Activated CD8-positive, alpha-beta memory T cell treated with anti-CD3 and anti-CD28 coated beads, Interleukin-2, amount 10 ng/mL, durations not matched to agents 7 days and 5 days (primary cell): ENCODE measurements at regions not wholly inside any gene's neighbourhood (a gene's known extent, or its start where the extent isn't known, plus 50 kb on each side); places are given as distances from the start of the nearest gene placed in this dataset.

Experiments used
- ATAC-seq: fragments of 150-1000 bp; cut with Tn5 transposase; one replicate; pipeline ENCODE4 v1.10.0; 2021; ENCODE audit warnings: moderate library complexity
- CTCF ChIA-PET: fragments of 350-600 bp; sonication (Branson Sonifier 250); formaldehyde crosslinking; loops from one replicate; lab custom pipeline; 2021; ENCODE audit warnings: antibody characterized with exemption; lab: Charles Lee
- DNase-seq: peaks from one replicate; pipeline ENCODE4 v3.0.0-alpha.2; 2020
- H3K27ac Mint-ChIP-seq: one replicate; pipeline ENCODE4 v1.8.0; 2021; ENCODE audit warnings: mild to moderate bottlenecking, mixed read lengths
- H3K27me3 Mint-ChIP-seq: one replicate; pipeline ENCODE4 v1.8.0; 2021; ENCODE audit warnings: mixed read lengths
- H3K36me3 Mint-ChIP-seq: one replicate; pipeline ENCODE4 v1.8.0; 2021; ENCODE audit warnings: mild to moderate bottlenecking, mixed read lengths
- H3K4me1 Mint-ChIP-seq: one replicate; pipeline ENCODE4 v1.8.0; 2021; ENCODE audit warnings: mixed read lengths
- H3K4me3 Mint-ChIP-seq: one replicate; pipeline ENCODE4 v1.8.0; 2021; ENCODE audit warnings: mild to moderate bottlenecking, moderate library complexity, mixed read lengths
- H3K9me3 Mint-ChIP-seq: one replicate; pipeline ENCODE4 v1.8.0; 2022; ENCODE audit warnings: low read depth, mixed read lengths

DNA sequence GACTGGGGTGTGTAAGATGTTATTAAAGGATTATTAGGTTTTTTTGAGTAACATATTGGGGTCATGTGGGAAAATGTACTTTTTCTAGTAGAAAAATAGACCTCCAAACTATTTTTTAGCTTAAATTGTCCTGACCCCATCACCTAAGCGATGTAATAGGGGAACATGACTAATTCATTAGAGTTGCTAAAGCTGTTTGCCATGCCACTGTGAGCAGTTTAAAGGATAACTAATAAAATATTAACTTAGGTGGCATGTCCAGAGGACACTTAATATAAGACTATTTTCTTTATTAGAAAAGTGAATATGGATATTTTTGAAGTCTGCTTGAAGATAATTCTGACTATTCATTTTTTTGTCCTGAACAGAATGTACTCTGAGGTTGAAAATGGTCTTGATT, 545.9 kb upstream of the BTBD3 start:
- Mint-ChIP-seq H3K27me3 (no peaks in the 10 kb centered on the region), H3K4me1 (no peaks in the 10 kb centered on the region), H3K4me3 (no peak overlapping the region), H3K9me3 (peaks cover 6% of the 10 kb centered on the region), H3K27ac (no peak overlapping the region), H3K36me3 (no peaks in the 10 kb centered on the region)
- CTCF ChIA-PET, result no interaction called here
- DNase-seq (no peak), ATAC-seq (no peak)

DNA sequence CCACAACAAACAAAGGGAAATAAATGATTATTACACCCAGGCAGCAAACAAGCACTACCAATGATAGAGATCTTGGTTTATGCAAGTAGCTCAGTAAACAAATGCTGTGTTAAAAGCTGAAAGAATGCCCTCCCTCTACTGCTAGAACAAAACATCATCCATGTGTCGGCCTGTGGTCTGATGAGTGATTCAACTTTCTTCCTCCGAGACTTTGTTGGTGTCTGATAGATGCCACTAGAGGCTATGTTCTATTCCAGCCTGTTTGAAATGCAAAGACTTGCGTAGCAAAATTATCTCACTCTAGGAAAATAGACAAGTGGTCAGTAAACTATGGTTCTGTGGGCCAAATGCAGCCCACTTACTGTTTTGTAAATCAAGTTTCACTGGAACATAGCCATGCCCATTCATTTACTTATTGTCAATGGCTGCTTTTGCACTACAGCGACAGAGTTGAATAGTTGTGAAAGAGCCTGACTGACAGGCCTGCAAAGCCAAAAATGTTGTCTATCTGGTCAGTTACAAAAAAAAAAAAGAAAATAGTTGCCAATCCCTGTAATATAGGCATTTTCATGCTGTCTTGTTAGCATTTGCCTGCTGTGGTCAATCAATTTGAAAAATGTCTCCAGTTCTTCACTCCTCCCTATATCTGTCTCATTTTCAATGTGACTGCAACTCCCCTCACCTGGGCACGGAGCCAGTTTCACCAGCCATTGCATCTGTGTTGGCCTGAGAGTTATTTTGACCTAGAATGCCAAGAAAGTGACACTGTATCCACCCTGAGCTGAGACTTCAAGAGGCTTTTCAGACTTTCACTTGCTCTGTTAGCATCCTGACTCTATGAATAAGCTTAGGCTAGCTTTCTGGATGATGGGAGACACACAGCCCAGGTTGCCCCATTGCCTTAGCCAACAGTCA, 544.6 kb upstream of the BTBD3 start:
- no peak for ATAC-seq
- no peaks in the 10 kb centered on the region for H3K27me3 Mint-ChIP-seq

DNA sequence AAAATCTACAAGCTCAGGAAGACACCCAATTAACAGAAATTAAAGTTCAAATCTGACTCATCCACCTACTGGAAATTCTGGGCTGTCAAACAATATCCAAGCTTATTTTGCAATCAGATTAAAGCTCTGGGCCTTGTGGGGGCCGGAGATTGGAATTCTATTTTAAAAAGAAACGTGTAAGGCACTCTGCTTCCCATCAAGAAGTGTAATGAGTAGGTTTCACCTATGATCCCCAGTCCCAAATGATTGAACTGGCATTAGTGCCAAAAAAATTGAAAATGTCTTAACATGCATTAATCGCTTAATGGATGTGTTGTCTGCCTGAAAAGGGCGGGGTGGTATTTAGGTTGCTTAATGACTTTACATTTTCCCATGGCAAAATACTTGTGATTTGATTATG, 542.4 kb upstream of the BTBD3 start:
- DNase-seq (no peak), ATAC-seq (no peak)
- no peaks in the 10 kb centered on the region for H3K36me3 Mint-ChIP-seq
- H3K27me3 Mint-ChIP-seq, result no peaks in the 10 kb centered on the region
- H3K27ac Mint-ChIP-seq, result no peak overlapping the region
- CTCF ChIA-PET, result no interaction called here
- H3K9me3 Mint-ChIP-seq, result peaks cover 3% of the 10 kb centered on the region
- no peaks in the 10 kb centered on the region for H3K4me1 Mint-ChIP-seq
- no peak overlapping the region for H3K4me3 Mint-ChIP-seq

More for the DNA sequence above, 544.6 kb upstream of the BTBD3 start:
- no peak for DNase-seq
- no peaks in the 10 kb centered on the region for H3K36me3 Mint-ChIP-seq
- H3K27ac Mint-ChIP-seq, result no peak overlapping the region
- CTCF ChIA-PET, result no interaction called here
- no peak overlapping the region for H3K4me3 Mint-ChIP-seq
- H3K4me1 Mint-ChIP-seq, result no peaks in the 10 kb centered on the region
- peaks cover 4% of the 10 kb centered on the region for H3K9me3 Mint-ChIP-seq

DNA sequence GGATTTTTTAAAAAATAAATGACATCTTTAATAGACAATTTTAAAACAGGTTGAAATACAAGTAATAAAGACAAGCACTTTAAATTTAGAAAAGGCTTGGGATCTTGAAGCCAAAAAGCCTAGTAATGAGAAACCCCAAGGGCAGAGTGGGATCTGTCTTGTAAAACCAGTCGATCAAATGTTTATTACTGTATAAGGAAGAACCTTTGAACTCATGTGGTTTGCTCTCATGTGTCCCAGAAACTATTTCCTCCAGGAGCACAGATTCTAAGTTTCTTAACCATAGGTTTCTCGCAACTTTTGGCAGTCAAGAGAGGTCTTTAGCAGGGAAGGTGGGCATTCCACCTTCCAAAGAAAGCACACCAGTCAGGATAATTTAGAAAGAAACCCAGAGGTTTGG, 541.7 kb upstream of the BTBD3 start:
- H3K4me3 Mint-ChIP-seq, result no peak overlapping the region
- no peaks in the 10 kb centered on the region for H3K4me1 Mint-ChIP-seq
- no peak for ATAC-seq
- no peaks in the 10 kb centered on the region for H3K36me3 Mint-ChIP-seq
- H3K27ac Mint-ChIP-seq, result no peak overlapping the region
- H3K9me3 Mint-ChIP-seq, result peaks cover 3% of the 10 kb centered on the region
- CTCF ChIA-PET, result no interaction called here
- no peak for DNase-seq
- H3K27me3 Mint-ChIP-seq, result no peaks in the 10 kb centered on the region

DNA sequence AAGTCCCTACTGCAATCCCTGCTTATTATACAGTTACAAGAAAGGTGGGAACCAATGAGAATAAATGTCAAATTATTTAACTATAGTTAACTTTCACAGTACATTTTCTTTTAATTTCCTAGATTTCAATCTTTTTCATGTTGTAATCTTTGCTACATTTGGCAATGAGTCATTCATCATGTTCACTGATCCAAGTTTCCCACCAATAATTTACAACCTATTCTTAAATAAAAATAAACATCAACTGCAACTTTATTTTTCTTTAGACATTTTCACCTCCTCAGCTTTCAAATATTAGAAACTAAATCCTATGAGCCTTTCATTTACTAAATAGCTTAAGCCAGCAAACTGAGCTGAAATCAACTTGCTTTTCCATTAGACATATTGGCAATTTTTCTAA, 541.3 kb upstream of the BTBD3 start:
- no peak for ATAC-seq
- Mint-ChIP-seq H3K27ac (no peak overlapping the region), H3K36me3 (no peaks in the 10 kb centered on the region), H3K4me1 (no peaks in the 10 kb centered on the region), H3K9me3 (peaks cover 3% of the 10 kb centered on the region), H3K4me3 (no peak overlapping the region), H3K27me3 (no peaks in the 10 kb centered on the region)
- DNase-seq, result no peak
- CTCF ChIA-PET, result no interaction called here

DNA sequence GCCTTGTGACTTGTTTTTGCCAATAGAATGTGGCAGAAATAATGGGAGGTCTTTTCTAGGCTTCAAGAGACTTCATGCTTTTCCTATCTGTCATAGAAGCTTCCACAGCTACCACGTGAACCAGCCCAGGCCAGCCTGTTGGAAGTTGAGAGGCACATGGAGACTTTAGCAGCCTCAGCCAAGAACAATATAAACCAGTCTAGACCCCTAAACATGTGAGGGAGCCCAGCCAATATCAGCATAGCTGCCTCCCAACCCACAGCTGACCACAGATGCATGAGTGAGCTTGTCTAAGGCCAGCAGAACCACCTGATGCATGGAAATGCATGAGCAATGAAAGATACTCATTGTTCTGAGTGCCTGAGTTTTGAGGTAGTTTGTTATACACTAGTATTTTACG, 540.7 kb upstream of the BTBD3 start:
- no peak for ATAC-seq
- peaks cover 3% of the 10 kb centered on the region for H3K9me3 Mint-ChIP-seq
- no peaks in the 10 kb centered on the region for H3K36me3 Mint-ChIP-seq
- H3K27ac Mint-ChIP-seq, result no peak overlapping the region
- no peak overlapping the region for H3K4me3 Mint-ChIP-seq
- no peak for DNase-seq
- no peaks in the 10 kb centered on the region for H3K4me1 Mint-ChIP-seq
- CTCF ChIA-PET, result no interaction called here
- no peaks in the 10 kb centered on the region for H3K27me3 Mint-ChIP-seq

DNA sequence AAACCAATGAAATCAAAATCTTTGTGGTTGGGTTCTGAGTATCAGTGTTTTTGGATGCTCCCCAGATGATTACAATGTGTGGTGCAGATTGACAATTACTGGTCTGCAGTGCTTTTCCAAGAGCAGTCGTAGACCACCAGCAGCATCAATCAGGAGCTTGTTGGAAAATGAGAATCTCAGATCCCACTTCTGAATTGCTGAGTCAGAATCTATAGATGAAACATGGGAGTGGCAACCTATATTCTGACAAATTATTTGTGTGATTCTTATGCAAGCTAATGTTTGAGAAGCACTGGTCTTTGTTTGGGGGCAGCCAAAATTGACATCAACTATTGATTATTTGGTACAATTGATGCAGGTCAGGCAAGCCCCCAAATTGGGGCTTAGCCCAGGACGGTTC, 539.9 kb upstream of the BTBD3 start:
- DNase-seq (no peak), ATAC-seq (no peak)
- CTCF ChIA-PET, result no interaction called here
- no peaks in the 10 kb centered on the region for H3K4me1 Mint-ChIP-seq
- H3K9me3 Mint-ChIP-seq, result peaks cover 3% of the 10 kb centered on the region
- no peaks in the 10 kb centered on the region for H3K27me3 Mint-ChIP-seq
- H3K27ac Mint-ChIP-seq, result no peak overlapping the region
- no peak overlapping the region for H3K4me3 Mint-ChIP-seq
- no peaks in the 10 kb centered on the region for H3K36me3 Mint-ChIP-seq

DNA sequence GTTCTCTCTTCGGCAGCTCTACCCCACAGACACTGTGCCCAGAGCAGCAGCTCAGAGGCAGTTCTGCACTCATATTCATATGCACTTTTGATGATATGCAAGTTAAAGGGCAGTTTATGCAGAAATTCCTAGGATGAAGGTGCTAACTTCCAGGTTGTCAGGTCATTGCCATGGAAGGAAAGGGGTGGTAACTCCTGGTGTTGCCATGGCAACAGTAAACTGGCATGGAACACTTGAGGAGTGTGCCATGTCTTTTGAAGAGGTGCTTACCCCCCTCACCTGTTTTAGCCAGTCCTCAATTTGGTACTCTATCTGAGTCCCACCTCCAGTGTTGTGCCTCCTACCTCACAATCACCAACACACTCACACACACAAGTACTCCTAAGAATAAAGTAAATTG, 539.4 kb upstream of the BTBD3 start:
- DNase-seq, result no peak
- Mint-ChIP-seq H3K27ac (no peak overlapping the region), H3K27me3 (no peaks in the 10 kb centered on the region), H3K4me3 (no peak overlapping the region), H3K4me1 (no peaks in the 10 kb centered on the region), H3K9me3 (peaks cover 3% of the 10 kb centered on the region), H3K36me3 (no peaks in the 10 kb centered on the region)
- no peak for ATAC-seq
- CTCF ChIA-PET, result no interaction called here

DNA sequence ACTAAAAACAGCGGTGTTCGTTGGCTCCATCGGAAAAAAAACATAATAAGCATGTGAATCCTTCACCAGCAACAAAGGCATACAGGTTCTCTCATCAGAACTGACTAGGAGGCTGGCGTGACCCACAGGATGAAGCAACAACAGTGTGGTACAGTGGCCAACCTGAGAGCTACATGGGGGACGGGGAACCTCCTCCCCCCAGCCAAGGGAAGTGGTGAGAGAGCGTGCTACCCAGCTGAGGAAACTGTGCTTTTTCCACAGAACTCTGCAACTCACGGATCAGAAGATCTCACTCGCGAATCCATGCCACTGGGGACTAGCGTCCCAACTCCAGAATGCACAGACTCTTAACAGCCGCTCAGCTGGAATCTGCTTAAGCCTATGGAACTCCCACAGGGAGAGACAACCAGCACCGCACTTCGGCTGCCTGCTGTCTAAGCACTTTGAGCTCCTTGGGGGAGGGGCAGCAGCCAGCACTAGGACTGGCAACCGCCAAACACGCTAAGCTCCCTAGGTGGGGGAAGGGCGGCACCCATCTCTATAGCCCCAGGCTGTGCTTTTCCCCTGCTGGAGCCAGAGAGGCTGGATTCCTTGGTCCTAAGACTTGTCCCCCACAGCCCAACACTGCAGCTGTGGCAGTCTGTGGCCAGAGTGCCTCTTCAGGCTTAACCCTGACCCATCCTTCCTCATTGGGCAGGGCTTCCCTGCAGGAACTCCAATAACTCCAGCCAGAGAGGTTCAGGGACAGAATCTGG, 538.3 kb upstream of the BTBD3 start:
- H3K27me3 Mint-ChIP-seq, result no peaks in the 10 kb centered on the region
- CTCF ChIA-PET, result no interaction called here
- no peak for DNase-seq
- H3K4me1 Mint-ChIP-seq, result no peaks in the 10 kb centered on the region
- H3K4me3 Mint-ChIP-seq, result no peak overlapping the region
- peaks cover 3% of the 10 kb centered on the region for H3K9me3 Mint-ChIP-seq
- H3K27ac Mint-ChIP-seq, result no peak overlapping the region
- ATAC-seq, result no peak
- no peaks in the 10 kb centered on the region for H3K36me3 Mint-ChIP-seq

DNA sequence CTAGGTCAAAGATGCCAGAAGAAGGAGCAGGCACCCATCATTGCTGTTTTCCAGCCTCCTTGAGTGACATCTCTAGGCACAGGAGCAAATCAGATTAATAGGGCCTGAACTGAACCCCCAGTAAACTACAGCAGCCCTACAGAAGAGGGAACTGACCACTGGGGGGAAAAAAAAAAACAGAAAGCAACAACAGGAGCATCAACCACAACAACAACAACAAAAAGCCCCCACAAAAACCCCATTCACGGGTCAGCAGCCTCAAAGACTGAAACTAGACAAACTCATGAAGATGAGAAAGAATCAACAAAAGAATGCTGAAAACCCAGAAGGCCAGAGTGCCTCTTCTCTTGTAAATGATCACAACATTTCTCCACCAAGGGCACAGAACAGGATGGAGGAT, 537.4 kb upstream of the BTBD3 start:
- DNase-seq (no peak), ATAC-seq (no peak)
- H3K4me3 Mint-ChIP-seq, result no peak overlapping the region
- peaks cover 3% of the 10 kb centered on the region for H3K9me3 Mint-ChIP-seq
- H3K27ac Mint-ChIP-seq, result no peak overlapping the region
- H3K27me3 Mint-ChIP-seq, result no peaks in the 10 kb centered on the region
- H3K4me1 Mint-ChIP-seq, result no peaks in the 10 kb centered on the region
- CTCF ChIA-PET, result no interaction called here
- H3K36me3 Mint-ChIP-seq, result no peaks in the 10 kb centered on the region

DNA sequence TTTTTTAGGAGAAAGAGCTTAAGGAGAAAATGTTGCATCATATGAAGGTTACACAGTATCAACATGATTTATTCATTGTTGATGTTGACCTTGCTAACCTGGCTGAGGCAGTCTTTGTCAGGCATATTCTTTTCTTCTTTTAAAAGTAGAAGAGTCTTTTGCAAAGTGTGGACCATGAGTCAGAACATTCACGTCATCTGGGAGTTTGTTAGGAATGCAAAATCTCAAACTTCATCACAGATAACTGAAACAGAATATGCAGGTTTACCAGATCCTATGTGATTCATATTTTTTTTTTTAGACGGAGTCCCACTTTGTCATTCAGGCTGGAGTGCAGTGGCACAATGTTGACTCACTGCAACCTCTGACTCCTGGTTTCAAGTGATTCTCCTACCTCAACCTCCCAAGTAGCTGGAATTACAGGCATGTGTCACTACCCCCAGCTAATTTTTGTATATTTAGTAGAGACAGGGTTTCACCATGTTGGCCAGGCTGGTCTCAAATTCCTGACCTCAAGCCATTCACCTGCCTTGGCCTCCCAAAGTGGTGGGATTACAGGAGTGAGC, 530.4 kb upstream of the BTBD3 start:
- Mint-ChIP-seq H3K27me3 (no peaks in the 10 kb centered on the region), H3K27ac (no peak overlapping the region), H3K9me3 (peaks cover 3% of the 10 kb centered on the region), H3K36me3 (no peaks in the 10 kb centered on the region), H3K4me3 (no peak overlapping the region), H3K4me1 (no peaks in the 10 kb centered on the region)
- ATAC-seq, result no peak
- no peak for DNase-seq
- CTCF ChIA-PET, result no interaction called here

DNA sequence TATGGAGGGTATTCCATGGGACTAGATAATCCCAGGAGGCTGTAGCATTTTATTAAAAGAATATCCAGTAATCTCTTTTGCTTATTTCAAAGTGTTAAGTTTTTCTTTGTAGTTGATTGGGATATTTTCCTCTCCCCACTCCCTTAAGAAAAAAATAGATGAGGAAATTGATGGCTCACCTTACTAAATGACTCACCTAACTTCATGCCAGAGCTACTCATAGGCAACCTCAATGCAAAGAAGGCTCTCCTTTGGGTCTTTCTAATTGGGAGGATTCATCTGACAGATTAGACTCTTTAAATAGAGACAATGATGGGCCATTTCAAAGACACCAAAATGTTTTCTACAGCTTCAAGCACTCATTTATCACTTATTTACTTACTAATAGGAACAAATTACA, 528.5 kb upstream of the BTBD3 start:
- no peaks in the 10 kb centered on the region for H3K36me3 Mint-ChIP-seq
- no peak overlapping the region for H3K27ac Mint-ChIP-seq
- ATAC-seq (no peak), DNase-seq (no peak)
- H3K4me1 Mint-ChIP-seq, result no peaks in the 10 kb centered on the region
- H3K4me3 Mint-ChIP-seq, result no peak overlapping the region
- CTCF ChIA-PET, result no interaction called here
- H3K27me3 Mint-ChIP-seq, result no peaks in the 10 kb centered on the region
- H3K9me3 Mint-ChIP-seq, result peaks cover 3% of the 10 kb centered on the region

DNA sequence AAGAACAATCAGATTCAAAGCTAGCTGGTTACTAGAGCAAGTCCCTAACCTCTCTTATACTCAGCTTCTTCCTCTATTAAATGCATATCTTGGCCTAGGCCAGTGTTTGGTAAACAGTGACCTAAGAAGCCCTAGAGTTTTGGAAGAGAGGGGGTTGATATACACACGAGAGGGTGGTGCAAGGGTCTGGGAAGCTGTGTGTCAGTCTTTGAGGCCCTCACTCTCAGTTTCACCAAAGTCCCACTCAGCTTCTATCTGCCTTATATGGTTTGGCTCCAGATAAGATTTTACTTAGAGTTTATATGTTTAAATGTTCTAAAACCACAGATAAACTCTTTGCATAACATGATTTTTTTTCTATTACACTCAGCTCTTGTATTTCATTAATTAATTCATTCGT, 526.1 kb upstream of the BTBD3 start:
- DNase-seq, result no peak
- CTCF ChIA-PET, result no interaction called here
- Mint-ChIP-seq H3K9me3 (peaks cover 4% of the 10 kb centered on the region), H3K4me3 (no peak overlapping the region), H3K4me1 (no peaks in the 10 kb centered on the region), H3K27me3 (no peaks in the 10 kb centered on the region), H3K27ac (no peak overlapping the region), H3K36me3 (no peaks in the 10 kb centered on the region)
- no peak for ATAC-seq
